Stimulated activated naive CD4-positive, alpha-beta T cell (primary cell): ENCODE measurements at regions not wholly inside any gene's neighbourhood (a gene's known extent, or its start where the extent isn't known, plus 50 kb on each side); places are given as distances from the start of the nearest gene placed in this dataset.

Experiments used
- DNase-seq, 6 experiments: peaks; one replicate each; lab custom pipeline; 2025; lab: John Stamatoyannopoulos, UW

GRCh38 chr2:195495966-195496365, 161.1 kb upstream of the SLC39A10 start:
- DNase-seq, result no peak

DNA sequence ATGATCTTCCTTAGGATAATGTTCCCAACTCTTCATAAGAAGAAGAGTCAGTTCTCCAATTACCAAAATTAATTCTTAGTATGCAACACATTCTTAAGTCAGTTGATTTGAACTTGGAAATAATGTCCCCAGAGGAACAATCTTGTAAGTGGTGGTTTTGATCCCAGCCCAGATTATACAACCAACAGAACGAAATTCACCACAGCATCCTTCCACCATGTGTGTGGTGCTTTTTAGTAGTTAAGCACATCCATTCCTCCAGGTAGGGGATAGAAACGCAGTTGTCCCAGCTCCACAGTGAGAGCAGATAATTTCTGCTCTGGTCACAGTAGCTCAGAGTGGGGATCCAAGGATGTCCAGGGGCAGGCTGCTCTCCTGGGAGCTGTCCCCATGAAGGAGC, 161.7 kb upstream of the SLC39A10 start:
- no peak for DNase-seq

DNA sequence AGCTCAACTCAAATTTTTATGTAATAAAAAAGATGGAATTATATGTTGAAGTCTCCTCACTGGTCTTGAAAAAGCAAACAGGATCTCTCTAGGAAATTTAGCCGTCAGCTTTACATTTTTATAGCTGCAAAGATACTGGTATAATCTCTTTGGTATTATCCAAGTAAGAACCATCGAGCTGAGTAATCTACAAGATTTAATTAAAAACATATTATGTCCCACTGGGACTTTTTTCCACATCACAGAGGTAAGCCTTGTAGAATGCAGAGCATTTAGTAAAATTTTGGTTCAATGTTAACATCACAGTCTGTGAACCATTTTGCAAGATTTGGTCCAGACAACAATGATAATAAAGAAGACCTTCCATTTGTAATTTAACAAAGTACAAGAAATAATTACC, 162.6 kb upstream of the SLC39A10 start:
- no peak for DNase-seq

DNA sequence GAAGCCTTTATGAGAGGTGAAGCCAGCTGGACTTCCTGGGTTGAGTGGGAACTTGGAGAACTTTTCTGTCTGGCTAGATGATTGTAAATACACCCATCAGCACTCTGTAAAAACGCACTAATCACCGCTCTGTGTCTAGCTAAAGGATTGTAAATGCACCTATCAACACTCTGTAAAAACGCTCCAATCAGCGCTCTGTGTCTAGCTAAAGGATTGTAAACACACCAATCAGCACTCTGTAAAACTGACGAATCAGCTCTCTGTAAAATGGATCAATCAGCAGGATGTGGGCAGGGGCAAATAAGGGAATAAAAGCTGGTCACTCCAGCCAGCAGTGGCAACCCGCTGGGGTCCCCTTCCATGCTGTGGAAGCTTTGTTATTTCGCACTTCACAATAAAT, 163.6 kb upstream of the SLC39A10 start:
- no peak for DNase-seq

DNA sequence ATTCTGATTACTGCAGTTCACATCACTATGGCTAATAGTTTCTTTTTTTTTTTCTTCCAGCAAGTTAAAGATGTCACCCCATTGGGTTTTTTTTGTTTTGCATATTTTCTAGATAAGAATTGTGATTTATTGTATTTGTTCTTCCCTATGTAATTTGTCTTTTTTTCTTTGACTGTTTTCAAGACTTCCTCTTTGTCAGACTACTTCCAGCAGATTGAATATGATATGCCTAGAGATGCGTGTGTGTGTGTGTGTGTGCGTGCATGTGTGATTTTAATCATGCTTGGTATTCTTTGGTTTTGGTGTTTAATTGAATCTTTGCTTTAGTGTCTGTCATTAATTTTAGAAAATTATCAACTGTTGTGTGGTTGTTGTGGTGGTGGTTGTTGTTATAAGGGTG, 166.7 kb upstream of the SLC39A10 start:
- DNase-seq, result no peak

GRCh38 chr2:195489101-195489500, 167.9 kb upstream of the SLC39A10 start:
- DNase-seq, result no peak

- no peak for DNase-seq
Measured at GRCh38 chr2:195488567-195488966, 168.5 kb upstream of the SLC39A10 start.

DNA sequence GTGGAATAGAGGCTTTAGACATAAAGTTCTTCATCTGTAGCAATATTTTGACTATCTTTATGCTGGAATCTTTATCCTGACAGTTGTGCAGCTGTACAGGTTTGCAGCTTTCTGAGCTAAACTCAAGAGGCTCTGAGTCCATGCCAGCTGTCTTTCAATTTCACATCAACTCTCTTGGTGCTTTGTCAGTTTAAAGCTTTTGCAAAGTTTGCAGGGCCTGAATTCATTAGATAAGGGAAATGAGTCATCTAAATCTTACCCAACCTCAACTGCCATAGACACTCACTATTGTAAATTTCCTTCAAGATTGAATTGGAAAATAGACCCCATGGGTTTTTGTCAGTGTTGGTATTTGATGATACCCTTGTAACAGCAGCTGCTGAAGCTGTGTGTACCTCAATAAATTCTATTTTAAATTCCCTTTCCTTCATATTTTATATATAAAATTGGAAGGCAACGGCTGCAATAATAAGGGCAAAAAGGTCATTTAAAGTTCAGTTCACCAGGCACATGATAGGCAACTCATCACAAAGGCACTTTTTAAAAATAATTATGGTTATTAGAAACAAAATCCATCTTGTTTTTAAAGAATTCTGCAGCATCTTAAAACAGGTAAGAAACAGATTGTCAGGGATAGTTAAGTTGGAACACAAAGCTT, 169.9 kb upstream of the SLC39A10 start:
- DNase-seq, result no peak

DNA sequence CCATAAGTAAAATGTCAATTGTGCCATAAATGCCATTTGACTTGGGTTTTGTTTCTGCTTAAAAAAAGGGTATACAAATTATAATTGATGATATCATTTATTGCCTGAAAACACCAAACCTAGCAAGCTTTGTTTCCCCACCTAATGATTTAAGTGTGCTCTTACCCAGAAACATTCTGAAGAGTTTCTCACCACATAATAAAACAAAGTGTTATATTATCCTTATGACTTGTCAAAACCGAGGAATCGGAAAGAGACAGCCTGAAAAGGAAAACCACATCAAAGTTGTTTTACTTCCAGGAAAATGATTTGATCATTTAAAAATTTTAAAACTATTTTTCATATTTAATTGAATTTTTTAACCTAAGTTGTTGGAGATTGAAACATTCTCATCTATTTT, 170.5 kb upstream of the SLC39A10 start:
- no peak for DNase-seq

DNA sequence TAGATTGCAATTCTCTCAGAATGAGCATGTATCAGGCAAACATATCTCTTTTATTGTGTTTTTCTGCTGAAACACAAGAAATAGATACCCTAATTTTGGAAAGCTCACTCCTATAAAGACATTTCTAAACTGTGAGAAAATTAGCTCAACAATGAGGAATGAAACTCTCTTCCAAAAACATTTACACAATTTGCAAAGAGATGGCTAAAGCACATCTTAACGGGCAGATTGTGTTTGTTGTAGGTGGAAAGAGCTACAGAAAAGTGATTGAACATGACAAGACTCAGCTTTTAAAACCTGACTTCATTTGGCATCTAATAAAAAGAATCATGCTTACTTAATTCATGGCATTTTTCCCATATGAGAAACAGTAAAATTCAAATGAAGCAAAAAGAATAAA, 175.0 kb upstream of the SLC39A10 start:
- DNase-seq, result no peak

GRCh38 chr2:195480121-195480520, 176.9 kb upstream of the SLC39A10 start:
- DNase-seq, result no peak

GRCh38 chr2:195479407-195479806, 177.6 kb upstream of the SLC39A10 start:
- DNase-seq, result no peak

- no peak for DNase-seq
Measured at GRCh38 chr2:195477996-195478382, 179.0 kb upstream of the SLC39A10 start.

DNA sequence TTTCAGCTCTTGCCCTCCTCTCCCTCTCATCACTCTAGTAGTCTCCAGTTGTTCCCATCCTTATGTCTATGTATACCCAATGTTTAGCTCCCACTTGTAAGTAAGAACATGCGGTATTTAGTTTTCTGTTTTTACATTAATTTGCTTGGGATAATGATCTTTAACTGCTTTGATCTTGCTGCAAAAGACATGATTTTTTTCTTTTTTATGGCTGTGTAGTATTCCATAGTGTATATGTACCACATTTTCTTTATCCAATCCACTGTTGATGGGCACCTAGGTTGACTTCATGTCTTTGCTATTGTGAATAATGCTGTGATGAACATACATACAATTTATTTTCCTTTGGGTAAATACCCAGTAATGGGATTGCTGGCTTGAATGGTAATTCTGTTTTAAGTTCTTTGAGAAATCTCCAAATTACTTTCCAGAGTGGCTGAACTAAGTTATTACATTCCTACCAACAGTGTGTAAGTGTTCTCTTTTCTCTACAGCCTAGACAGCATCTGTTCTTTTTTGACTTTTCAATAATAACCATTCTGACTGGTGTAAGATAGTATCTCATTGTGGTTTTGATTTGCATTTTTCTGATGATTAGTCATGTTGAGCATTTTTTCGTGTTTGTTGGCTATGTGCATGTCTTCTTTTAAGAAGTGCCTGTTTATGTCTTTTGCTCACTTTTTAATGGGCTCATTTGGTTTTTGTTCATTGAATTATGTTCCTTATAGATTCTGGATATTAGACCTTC, 179.6 kb upstream of the SLC39A10 start:
- DNase-seq, result no peak

DNA sequence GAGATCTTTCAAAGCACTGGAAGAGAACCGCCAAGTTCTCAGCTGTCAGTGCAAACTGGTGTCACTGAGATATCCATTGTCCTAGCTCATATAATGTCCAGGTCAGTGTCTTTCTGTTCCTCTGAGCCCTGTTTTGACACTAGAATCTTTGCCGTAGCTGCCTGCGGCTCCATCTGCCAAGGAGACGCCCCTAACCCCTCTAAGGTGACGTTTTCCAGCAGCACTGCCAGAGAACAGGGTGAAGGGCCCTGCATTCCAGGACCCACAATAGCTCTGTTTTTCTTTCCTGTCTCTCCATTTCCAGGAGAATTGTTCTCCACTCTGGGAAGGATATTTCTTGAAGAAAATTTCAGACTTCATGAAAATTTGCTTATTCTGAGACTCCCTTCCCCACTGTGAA, 181.7 kb upstream of the SLC39A10 start:
- no peak for DNase-seq

DNA sequence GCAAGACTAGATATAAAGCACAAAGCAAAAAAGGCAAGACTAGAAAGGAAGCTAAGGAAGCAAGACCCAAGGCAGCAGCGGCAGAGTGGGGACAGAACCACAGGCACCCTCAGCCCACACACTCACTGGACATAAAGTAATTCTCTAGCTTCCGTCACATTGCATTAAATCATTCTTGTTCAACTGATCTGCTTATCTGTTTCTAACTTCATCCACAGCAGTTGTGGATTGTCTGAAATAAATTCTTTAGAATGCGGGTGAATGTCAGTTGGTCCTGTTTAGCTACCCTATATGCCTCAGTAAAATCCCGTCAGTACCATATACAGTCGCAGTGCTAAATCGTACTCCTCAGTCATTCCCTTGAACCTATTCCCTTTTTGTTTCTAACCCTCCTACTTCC, 183.2 kb upstream of the SLC39A10 start:
- no peak for DNase-seq

- no peak for DNase-seq
Measured at GRCh38 chr2:195472501-195473234, 184.4 kb upstream of the SLC39A10 start.

DNA sequence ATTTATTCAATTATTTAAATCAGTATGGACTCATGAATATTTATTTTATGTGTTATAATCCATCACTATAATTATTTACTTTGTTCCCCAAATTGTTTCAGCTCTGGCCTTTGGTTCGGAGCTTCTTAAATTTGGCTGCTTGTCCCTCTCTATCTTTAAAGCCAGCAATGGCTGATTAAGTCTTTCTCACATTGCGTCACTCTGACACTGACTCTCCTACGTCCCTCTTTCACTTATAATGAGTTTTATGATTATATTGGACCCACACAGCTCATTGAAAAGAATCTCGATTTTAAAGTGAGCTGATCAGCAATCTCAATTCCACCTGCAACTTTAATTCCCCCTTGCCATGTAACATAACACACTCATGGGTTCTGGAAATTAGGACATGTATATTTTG, 185.2 kb upstream of the SLC39A10 start:
- DNase-seq, result no peak

DNA sequence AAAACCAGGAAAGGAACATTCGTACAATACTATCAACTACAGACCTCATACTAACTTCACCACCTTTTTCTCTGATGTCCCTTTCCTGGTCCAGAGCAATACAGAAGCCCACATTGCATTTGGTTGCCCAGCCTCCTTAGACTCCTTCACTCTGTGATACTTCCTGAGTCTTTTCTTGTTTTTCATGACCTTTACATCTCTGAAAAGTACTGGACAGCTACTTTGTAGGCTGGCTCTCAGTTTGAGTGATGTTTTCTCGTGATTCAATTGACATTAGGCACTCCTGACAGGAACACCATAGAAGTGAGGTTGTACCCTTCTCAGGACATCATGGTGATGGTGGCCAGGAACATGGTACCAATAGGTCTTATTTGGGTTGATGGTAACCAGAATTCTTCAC, 185.9 kb upstream of the SLC39A10 start:
- DNase-seq, result no peak

DNA sequence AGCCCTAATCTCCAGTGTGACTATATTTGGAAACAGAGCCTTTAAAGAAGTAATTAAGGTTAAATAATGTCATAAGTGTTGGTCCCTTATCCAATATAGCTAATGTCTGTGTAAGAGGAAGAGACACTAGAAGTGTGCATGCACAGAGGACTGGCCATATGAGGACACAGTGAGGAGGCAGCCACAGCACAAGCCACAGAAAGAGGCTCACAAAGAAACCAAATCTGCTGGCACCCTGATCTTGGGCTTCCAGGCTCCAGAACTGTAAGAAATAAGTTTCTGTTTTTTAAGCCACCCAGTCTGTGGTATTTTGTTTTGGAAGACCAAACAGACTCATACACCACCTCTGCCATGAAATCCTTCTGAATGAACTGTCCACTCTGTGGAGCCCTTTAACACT, 186.4 kb upstream of the SLC39A10 start:
- no peak for DNase-seq

DNA sequence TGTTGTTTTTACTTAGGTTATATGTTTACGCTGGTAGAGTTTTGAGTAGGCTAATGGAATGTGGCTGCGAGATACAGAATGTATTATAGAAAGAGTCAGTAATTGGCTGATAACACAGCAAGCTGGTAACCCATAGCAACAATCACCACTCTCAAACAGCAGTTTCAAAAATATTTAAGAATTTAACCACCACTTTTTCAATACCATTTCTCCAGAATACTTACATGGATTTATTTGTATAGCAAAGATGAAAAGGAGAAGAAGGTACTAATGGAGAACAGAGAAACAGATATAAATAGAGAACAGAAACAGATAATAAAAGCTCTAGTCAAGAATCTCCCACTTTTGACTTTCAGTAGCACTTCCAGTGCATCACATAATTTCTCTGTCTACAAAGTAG, 188.3 kb upstream of the SLC39A10 start:
- DNase-seq, result no peak

DNA sequence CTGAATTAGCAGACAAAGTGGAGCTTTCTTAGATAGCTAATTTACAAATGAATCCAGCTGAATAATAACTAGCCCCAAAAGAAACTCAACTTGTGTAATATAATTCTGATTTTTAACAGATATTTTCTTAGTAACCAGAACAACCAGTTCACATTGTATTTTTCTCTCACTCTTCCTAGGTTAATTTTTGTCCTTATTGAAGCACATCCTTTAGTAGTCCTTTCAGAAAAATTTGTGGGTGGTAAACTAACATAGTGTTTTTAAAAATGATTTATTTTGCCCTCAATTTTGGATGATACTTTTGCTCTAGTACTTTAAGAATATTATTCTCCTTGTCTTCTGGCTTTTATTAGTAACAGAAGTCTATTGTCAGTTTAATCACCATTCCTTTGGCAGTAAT, 190.6 kb upstream of the SLC39A10 start:
- DNase-seq, result no peak

GRCh38 chr2:195461010-195461409, 196.0 kb upstream of the SLC39A10 start:
- DNase-seq, result no peak
